22Rv1 (cell line): ENCODE measurements at regions not wholly inside any gene's neighbourhood (a gene's known extent, or its start where the extent isn't known, plus 50 kb on each side); places are given as distances from the start of the nearest gene placed in this dataset.

ENCODE experiments used
- ZFX ChIP-seq: fragments of 450-650 bp; IDR thresholded peaks from 2 replicates; pipeline ENCODE4 v1.6.1; 2017; ENCODE audit warnings: antibody characterized with exemption, borderline replicate concordance
- TF ChIP-seq, protein P1 (sequence below): fragments of 450-650 bp; IDR thresholded peaks from 2 replicates; pipeline ENCODE4 v1.5.1; 2017; ENCODE audit warnings: mild to moderate bottlenecking

DNA sequence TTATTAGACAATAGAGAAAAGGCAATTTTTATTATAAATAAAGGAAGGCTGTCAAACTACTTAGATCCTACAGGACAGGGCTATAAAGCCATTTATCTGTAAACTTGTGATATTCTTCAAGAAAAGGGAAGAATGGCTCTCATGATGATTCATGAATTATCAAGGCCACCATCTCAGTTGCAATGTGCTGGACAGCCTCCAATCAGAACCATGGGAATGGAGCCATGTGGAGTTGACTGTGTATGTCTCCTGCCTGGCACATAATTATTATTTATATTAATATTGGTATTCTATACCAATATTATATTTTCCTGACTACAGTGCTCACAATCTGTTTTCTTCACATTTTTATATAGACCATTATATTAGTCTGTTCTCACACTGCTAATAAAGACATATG, 560.5 kb upstream of the MIR17HG start:
- TF ChIP-seq, protein P1, sequence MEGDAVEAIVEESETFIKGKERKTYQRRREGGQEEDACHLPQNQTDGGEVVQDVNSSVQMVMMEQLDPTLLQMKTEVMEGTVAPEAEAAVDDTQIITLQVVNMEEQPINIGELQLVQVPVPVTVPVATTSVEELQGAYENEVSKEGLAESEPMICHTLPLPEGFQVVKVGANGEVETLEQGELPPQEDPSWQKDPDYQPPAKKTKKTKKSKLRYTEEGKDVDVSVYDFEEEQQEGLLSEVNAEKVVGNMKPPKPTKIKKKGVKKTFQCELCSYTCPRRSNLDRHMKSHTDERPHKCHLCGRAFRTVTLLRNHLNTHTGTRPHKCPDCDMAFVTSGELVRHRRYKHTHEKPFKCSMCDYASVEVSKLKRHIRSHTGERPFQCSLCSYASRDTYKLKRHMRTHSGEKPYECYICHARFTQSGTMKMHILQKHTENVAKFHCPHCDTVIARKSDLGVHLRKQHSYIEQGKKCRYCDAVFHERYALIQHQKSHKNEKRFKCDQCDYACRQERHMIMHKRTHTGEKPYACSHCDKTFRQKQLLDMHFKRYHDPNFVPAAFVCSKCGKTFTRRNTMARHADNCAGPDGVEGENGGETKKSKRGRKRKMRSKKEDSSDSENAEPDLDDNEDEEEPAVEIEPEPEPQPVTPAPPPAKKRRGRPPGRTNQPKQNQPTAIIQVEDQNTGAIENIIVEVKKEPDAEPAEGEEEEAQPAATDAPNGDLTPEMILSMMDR = no peak
- TF ChIP-seq ZFX = no peak
